LoVo (cell line): ENCODE measurements at regions not wholly inside any gene's neighbourhood (a gene's known extent, or its start where the extent isn't known, plus 50 kb on each side); places are given as distances from the start of the nearest gene placed in this dataset.
A peak's percentile ranks its signal among the peaks of the same experiment; 100 is the strongest.
"Not testable (repeated sequence)": the region's sequence is repeated elsewhere in the genome, so short reads cannot be mapped to it uniquely, and the experiment has no call there.

Experiments
- DNase-seq: peaks from one replicate; pipeline ENCODE4 v3.0.0-alpha.2; 2016; ENCODE audit warnings: low spot score

DNA sequence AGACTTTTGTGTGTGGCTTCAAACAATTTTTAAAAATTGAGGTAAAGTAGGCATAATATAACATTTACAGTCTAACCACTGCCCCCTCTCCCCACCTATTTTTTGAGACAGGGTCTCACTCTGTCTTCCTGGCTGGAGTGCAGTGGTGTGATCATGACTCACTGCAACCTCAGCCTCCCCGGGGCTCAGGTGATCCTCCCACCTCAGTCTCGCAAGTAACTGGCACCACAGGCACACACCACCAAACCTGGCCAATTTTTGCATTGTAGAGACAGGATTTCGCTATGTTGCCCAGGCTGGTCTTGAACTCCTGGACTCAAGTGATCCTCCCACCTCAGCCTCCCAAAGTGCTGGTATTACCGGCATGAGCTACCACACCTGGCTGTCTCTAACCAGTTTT is 161.8 kb downstream of the GOSR1 start:
- not testable (repeated sequence) for DNase-seq

DNA sequence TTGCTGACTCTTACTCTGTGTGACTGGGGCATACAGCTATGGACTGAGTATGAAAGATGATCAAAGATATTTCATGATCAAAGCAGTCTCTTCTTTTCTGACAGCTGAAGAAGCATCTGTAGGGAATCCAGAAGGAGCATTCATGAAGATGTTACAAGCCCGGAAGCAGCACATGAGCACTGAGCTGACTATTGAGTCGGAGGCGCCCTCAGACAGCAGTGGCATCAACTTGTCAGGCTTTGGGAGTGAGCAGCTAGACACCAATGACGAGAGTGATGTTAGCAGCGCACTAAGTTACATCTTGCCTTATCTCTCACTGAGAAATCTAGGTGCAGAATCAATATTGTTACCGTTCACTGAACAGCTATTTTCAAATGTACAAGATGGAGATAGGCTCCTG is 154.4 kb downstream of the GOSR1 start:
- not testable (repeated sequence) for DNase-seq

DNA sequence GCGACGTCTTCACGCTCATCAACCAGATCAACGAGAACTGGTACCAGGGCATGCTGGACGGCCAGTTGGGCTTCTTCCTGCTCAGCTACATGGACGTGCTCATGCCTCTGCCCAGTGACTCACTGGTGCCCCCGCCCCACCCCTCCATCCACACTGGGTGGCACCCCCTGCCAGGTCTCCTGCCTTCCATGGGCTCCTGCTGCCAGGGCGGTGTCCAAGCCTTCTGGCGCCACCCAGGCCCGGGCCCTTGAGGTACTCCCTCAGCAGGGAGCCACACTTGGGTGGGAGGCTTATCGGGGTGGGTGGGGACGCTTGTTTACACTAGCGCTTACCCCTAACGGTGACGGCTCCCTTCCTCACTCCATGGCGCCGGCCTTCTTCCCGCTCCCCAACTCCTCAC is 148.2 kb downstream of the GOSR1 start:
- DNase-seq: not testable (repeated sequence)

DNA sequence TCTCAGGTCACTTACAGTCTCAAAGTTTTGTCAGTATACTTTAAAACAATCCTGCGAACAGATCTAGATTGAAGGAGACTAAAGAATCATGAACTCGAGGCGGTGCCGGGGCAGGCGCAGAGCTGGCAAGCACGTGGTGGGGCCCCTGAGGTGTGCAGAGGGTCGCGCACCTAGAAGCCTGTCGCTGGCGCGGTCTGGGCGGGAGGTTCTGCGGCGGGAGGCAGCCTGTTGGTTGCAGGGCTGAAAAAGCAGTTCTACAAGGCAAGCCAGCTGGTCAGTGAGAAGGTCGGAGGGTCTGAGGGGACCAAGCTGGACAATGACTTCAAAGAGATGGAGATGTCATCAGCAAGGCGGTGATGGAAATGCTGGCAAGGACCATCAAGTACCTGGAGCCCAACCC is 147.0 kb downstream of the GOSR1 start:
- DNase-seq: not testable (repeated sequence)

DNA sequence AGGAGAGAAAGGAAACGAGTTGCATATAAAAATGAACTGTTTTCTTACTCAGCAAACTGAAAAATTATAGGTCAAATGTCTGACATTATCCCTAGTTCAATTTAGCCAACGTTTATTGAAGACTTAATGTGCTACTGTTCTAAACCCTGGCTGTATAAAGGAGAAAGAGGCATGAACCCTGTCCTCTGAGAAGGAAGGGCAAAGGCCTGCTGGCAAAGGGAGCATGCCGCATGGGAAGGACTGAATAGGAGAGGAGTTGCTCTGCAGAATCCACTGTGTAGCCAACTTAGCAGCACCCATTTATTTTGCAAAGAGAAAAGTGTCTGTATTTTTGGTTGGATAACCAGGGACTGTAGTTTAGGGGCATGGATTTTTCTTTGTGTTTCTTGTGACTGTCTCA is 132.5 kb downstream of the GOSR1 start:
- not testable (repeated sequence) for DNase-seq

DNA sequence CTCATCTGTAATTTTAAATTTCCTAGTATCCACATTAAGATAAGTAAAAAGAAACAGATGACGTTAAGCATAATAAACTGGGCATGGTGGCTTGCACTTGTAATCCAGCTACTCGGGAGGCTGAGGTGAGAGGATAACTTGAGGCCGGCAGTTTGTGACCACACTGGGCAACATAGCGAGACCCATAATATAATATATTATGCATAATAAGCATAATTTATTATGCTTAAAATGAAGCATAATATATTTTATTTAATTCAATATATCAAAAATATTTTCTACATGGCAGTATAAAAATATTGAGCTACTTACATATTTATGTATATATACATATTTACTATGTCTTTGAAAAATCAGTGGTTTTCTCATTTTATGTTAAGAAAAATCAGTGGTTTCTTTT is 128.3 kb downstream of the GOSR1 start:
- DNase-seq: no peak

DNA sequence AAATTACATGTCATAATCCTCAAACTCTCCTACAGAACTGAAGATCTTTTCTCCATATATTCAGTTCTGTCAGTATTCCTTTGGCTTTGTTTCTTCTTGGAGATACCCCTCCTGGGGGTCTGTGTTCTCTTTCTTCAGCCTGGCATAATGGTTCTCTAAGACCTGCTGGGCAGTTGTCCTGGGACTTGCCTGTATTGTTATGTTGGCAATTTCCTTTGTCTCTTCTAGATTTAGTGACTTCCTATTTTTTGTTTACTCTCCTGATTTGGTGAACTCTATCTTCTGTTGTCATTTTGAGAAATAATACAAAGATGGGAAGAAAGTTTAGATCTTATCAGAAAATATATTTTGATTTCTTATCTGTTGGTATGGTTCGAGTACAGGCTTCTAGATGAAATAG is 127.8 kb downstream of the GOSR1 start:
- no peak for DNase-seq

DNA sequence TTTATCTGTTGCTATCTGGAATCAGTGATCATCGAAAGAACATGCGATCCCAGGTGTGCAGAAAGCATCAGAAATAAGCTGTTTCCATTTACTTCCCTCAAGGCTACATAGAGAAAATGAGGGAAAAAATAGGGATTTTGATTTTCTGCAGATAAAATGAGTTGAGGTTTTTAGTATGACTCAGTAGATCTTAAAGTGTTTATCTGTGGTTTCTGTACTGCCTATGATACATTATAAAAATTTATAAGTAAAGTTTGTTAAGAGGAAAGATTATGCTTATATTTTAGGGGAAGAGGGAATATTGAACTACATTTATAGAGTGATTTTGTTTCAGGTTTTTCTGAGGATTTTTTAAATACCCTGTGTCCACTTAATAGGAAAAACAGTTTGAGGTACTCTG is 125.2 kb downstream of the GOSR1 start:
- not testable (repeated sequence) for DNase-seq

DNA sequence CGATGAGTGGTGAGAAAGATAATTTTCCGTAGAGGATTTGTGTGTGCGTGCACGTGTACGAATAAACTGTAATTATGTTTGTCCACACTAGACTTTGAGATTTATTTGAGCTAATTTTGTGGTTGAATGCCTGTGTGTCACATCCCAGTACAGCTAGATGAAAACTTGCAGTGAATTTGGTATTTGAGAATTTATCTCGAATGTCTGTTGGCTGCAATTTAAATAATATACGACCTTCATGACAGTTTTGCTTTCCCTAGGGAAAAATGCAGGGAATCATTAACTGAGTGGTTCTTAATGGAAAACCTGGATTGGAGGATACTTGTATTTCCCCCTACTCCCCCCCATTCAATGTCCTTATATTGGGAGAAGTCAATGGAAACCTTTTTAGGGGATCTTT is 124.8 kb downstream of the GOSR1 start:
- not testable (repeated sequence) for DNase-seq

DNA sequence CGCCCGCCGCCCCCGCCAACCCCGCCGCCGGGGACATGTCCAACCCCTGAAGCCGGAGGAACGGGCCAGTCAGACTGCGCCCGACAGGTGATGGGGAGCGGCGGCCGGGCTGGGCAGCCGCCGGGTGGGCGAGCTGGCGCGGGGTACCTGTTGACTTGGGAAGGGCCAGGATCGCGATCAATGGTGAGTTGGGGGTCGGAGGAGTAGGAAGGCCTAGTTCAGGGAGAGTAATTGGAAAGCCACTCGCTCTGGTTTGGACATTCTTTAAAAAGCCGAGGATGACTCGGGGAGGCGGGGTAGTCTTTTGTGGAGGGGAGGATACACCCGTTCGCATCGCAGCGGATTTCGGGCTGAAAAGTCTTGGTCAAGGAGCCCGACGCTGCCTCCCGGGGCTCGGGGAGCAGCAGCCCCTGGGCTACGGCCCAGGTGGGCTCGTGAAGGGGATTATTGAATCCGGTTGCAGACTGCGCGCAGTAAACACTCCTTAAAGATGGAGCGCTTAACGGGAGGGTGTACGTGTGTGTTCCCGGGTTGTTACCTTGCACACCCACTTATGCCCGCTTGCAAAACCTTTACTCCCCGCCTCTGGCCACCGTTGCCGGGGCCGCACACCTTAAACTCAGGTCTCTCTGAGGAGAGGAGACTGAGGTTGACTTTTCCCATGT is 123.8 kb downstream of the GOSR1 start:
- DNase-seq: peak; percentile 25

DNA sequence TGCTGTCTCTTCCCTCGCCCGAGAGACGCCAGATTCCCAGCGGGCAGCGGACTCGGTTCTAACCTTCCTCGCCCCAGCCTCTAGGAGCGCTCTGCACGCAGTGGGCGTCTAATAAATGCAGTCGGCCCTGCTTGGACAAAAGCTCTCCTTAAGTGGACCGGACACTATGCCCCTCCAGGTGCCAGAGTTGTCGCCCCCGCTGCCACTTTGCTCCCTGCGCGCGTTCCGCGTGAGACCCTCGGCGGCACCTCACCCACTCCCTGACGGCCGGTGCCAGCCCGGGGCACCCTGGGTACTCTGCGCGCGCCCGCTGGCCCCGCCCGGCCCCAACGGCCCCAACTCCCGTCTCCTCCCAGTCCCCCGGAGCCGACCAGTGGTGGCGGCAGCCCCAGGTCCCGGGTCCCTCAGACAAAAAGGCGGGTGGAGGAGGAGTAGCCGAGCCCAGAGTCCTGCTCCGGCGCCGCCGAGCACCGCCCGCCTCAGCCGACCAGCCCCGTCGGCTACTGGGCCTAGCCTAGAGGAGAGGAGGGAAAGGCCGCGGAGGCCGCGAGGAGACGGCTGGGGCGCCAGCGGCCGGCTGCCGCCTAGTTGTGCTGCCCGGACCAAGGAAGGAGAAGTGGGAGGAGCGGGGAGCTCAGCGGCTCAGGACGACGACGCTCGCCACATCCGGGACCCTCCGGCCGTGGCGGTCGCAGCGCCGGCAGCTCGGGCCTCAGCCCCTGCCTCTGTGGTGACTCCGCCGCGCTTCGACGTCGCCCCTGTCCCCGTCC is 123.0 kb downstream of the GOSR1 start:
- DNase-seq: peak; percentile 85

DNA sequence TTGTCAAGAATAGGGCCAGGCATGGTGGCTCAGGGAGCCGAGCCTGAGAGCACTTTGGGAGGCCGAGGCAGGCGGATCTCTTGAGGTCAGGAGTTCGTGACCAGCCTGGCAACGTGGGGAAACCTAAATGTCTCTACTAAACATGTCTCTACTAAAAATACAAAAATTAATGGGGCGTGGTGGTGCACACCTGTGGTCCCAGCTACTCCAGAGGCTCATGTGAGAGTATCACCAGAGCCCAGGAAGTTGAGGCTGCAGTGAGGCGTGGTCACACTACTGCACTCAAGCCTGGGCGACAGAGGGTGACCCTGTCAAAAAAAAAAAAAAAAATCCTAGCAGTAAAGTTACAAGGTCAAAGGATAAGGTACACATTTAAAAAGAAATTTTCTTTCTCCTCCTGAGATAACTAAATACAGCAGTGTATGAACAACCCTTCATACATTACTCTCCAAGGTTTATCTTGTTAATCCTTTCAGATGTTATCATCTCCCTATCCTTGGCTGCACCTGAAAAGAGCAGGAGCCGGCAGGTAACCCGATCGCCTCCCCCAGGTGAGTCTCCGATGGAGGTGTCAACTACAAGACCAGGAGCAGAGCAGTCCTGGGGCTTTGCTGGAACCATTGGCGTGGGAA is 122.3 kb downstream of the GOSR1 start:
- DNase-seq: peak; percentile 0

DNA sequence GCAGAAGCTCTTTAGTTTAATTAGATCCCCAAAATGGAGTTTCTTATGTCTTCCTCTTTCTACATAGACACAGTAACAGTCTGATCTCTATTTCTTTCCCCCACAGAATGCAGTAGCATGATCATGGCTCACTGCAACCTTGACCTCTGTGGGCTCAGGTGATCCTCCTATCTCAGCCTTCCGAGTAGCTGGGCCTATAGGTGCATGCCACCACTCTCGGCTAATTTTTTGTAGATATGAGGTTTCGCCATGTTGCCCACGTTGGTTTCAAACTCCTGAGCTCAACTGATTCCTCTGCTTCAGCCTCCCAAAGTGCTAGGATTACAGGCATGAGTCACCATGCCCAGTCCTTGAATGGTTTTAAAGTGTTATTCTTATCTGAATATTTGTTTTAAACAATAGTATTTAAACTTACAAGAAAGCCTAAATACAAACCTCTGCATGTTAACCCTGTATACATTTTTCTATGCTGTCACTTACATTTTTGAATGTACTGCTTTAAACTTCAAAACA is 120.6 kb downstream of the GOSR1 start:
- no peak for DNase-seq

DNA sequence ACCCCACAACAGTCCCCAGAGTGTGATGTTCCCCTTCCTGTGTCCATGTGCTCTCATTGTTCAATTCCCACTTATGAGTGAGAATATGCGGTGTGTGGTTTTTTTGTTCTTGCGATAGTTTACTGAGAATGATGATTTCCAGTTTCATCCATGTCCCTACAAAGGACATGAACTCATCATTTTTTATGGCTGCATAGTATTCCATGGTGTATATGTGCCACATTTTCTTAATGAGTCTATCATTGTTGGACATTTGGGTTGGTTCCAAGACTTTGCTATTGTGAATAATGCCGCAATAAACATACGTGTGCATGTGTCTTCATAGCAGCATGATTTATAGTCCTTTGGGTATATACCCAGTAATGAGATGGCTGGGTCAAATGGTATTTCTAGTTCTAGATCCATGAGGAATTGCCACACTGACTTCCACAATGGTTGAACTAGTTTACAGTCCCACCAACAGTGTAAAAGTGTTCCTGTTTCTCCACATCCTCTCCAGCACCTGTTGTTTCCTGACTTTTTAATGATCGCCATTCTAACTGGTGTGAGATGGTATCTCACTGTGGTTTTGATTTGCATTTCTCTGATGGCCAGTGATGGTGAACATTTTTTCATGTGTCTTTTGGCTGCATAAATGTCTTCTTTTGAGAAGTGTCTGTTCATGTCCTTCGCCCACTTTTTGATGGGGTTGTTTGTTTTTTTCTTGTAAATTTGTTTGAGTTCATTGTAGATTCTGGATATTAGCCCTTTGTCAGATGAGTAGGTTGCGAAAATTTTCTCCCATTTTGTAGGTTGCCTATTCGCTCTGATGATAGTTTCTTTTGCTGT is 120.0 kb downstream of the GOSR1 start:
- not testable (repeated sequence) for DNase-seq

DNA sequence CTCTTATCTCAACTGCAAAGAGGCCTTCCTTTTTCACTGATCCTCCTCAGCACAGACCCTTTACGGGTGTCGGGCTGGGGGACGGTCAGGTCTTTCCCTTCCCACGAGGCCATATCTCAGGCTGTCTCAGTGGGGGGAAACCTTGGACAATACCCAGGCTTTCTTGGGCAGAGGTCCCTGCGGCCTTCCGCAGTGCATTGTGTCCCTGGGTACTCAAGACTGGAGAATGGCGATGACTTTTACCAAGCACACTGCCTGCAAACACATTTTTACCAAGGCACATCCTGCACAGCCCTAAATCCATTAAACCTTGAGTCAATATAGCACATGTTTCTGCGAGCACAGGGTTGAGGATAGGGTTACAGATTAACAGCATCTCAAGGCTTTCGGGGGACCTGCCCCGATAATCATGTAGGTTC is 117.8 kb downstream of the GOSR1 start:
- not testable (repeated sequence) for DNase-seq

DNA sequence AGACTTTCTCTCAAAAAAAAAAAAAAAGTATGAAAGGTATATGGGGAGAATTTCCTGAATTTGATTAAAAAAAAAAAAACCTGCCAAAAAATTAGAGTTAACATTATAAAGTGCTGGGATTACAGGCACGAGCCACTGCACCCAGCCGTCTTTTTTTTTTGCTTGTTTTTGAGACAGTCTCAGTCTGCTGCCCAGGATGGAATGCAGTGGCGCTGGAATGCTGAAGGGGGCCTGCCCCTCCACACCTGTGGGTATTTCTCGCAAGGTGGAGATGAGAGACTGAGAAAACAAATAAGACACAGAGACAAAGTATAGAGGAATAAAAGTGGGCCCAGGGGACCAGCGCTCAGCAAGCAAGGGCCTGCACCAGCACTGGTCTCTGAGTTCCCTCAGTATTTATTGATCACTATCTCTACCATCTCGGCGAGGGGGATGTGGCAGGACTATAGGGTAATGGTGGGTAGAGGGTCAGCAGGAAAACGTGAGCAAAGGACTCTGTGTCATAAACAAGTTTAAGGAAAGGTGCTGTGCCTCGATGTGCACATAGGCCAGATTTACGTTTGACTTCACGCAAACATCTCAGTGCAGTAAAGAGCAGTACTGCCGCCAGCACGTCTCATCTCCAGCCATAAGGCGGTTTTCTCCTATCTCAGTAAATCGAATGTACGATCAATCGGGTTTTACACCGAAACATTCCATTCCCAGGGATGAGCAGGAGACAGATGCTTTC is 117.2 kb downstream of the GOSR1 start:
- no peak for DNase-seq

DNA sequence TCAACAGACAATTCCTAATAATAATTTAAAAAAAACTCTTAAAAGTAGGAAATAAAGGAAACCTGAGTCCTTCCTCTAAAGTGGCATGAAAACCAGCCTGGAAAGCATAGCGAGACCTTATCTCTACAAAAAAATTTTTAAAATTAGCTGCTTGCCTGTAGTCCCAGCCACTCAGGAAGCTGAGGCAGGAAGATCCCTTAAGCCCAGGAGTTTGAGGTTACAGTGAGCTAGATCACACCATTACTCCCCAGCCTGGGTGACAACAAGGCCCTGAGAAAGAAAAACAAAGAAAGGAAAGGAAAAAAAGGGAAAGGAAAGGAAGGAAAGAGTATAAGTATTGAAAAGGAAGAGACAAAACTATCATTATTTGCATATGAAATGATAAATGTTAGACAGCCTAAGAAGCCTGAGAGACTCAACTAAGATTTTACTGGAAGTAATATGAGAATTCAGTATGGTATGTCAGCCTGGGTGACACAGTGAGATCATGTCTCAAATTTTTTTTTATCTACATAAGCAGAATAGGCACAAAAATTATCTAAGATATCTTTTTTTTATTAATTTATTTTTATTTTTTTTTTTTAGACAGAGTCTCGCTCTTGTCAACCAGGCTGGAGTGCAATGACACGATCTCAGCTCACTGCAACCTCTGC is 113.0 kb downstream of the GOSR1 start:
- DNase-seq: no peak

DNA sequence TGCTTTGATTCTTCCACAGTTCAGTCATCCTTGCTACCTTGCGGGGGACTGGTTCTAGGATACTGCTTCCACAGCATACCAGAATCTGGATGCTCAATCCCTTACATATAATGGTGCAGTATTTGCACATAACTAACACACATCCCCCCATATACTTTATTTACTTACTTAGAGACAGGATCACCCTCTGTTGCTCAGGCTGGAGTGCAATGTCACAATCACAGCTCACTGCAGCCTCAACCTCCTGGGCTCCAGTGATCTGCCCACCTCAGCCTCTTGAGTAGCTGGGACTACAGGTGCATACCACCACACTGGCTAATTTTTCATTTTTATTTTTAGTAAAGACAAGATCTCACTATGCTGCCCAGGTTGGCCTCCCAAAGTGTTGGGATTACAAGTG is 112.2 kb downstream of the GOSR1 start:
- no peak for DNase-seq

DNA sequence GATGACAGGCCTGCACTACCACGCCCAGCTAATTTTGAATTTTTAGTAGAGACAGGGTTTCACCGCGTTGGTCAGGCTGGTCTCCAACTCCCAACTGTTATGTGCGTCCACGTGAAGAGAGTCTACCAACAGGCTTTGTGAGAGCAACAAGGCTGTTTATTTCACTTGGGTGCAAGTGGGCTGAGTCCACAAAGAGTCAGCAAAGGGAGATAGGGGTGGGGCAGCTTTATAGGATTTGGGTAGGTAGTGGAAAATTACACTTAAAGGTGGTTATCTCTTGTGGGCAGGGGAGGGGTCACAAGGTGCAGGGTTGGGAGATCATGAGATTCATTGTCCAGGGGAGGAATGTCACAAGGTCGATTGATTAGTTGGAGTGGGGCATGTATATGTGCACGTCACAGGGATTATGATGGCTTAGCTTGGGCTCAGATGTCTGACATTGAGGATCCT is 111.6 kb downstream of the GOSR1 start:
- DNase-seq: no peak

DNA sequence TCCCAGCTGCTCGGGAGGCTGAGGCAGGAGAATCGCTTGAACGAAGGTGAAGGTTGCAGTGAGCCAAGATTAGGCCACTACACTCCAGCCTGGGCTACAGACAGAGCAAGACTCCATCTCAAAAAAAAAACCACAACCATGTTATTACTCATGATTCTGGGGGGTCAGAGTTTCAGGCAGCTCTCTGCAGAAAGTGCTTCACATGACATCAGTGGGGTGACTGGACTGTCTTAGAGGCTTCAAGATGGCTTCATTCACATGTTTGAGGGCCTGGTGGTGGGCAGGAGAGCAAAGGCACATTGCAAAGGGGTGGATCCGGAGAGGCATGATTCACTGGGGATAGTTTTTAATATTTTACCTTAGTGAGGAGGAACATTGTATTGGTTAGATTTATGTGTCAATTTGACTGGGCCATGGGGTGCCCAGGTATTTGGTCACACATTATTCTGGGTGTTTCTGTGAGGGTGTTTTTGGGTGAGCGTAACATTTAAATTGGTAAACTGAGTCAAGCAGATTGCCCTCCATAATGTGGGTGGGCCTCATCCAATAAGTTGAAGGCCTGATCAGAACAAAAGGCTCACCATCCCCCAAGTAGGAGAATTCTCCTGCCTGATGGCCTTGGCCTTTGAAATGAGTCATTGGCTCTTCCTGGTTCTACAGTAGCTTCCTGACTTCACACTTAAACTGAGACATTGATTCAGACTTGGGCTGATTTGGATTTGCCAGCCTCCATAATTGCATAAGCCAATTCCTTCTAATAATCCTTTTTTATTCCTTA is 109.8 kb downstream of the GOSR1 start:
- DNase-seq: no peak
